WI38 (cell line): ENCODE measurements at regions not wholly inside any gene's neighbourhood (a gene's known extent, or its start where the extent isn't known, plus 50 kb on each side); places are given as distances from the start of the nearest gene placed in this dataset.

Experiments used
- H3K4me3 ChIP-seq: 2 replicates; pipeline ENCODE4 v1.5.1; 2011; ENCODE audit warnings: low read depth, mild to moderate bottlenecking, control low read depth, low read length
- CTCF ChIP-seq: IDR thresholded peaks from 2 replicates; pipeline ENCODE4 v1.5.1; 2012; ENCODE audit warnings: low read depth, mild to moderate bottlenecking, control low read depth, low read length

GRCh38 chr7:109121599-109122300 lies 552.1 kb downstream of the DNAJB9 start:
- TF ChIP-seq CTCF, result no peak
- no peak overlapping the region for H3K4me3 ChIP-seq

- H3K4me3 ChIP-seq, result no peak overlapping the region
- no peak for TF ChIP-seq CTCF
Measured at GRCh38 chr7:109125001-109125400, 555.3 kb downstream of the DNAJB9 start.

GRCh38 chr7:109126404-109127050 lies 556.9 kb downstream of the DNAJB9 start:
- TF ChIP-seq CTCF, result no peak

GRCh38 chr7:109127145-109127544 lies 557.5 kb downstream of the DNAJB9 start:
- TF ChIP-seq CTCF, result no peak
- H3K4me3 ChIP-seq, result no peak overlapping the region

More at GRCh38 chr7:109126404-109127050, 556.9 kb downstream of the DNAJB9 start:
- H3K4me3 ChIP-seq, result no peak overlapping the region

GRCh38 chr7:109131141-109131540 lies 561.5 kb downstream of the DNAJB9 start:
- no peak for TF ChIP-seq CTCF
- no peak overlapping the region for H3K4me3 ChIP-seq

- no peak overlapping the region for H3K4me3 ChIP-seq
- no peak for TF ChIP-seq CTCF
Measured at GRCh38 chr7:109136893-109137292, 567.2 kb downstream of the DNAJB9 start.

- no peak for TF ChIP-seq CTCF
- H3K4me3 ChIP-seq, result no peak overlapping the region
Measured at GRCh38 chr7:109154748-109155147, 585.1 kb downstream of the DNAJB9 start.
